Activated CD8-positive, alpha-beta T cell treated with anti-CD3 and anti-CD28 coated beads for 36 hours (primary cell): ENCODE measurements at regions not wholly inside any gene's neighbourhood (a gene's known extent, or its start where the extent isn't known, plus 50 kb on each side); places are given as distances from the start of the nearest gene placed in this dataset.

Experiments
- ATAC-seq: fragments of 200-7000 bp; cut with Tn5 transposase; one replicate; pipeline ENCODE4 v1.10.0; 2021; ENCODE audit warnings: mild to moderate bottlenecking, moderate library complexity
- CTCF ChIA-PET: fragments of 350-600 bp; sonication (Branson Sonifier 250); formaldehyde crosslinking; loops from one replicate; lab custom pipeline; 2021; ENCODE audit warnings: antibody characterized with exemption; lab: Charles Lee
- POLR2A ChIA-PET: fragments of 350-600 bp; sonication (Branson Sonifier 250); formaldehyde crosslinking; loops from one replicate; lab custom pipeline; 2021; ENCODE audit warnings: antibody characterized with exemption; lab: Charles Lee
- DNase-seq: peaks from one replicate; pipeline ENCODE4 v3.0.0-alpha.2; 2020
- H3K27ac Mint-ChIP-seq: one replicate; pipeline ENCODE4 v1.8.0; 2021; ENCODE audit warnings: mild to moderate bottlenecking, mixed read lengths
- H3K27me3 Mint-ChIP-seq: one replicate; pipeline ENCODE4 v1.8.0; 2021; ENCODE audit warnings: mixed read lengths
- H3K36me3 Mint-ChIP-seq: one replicate; pipeline ENCODE4 v1.8.0; 2021; ENCODE audit warnings: low read depth, mixed read lengths
- H3K4me1 Mint-ChIP-seq: one replicate; pipeline ENCODE4 v1.8.0; 2021; ENCODE audit warnings: low read depth, mixed read lengths
- H3K4me3 Mint-ChIP-seq: one replicate; pipeline ENCODE4 v1.8.0; 2021; ENCODE audit warnings: mild to moderate bottlenecking, moderate library complexity, mixed read lengths
- H3K9me3 Mint-ChIP-seq: one replicate; pipeline ENCODE4 v1.8.0; 2021; ENCODE audit warnings: mixed read lengths
- intact Hi-C: fragments of 100-400 bp; cut with micrococcal nuclease; formaldehyde crosslinking; loops from one replicate; pipeline ENCODE4 v1.10.0; 2022
- TF ChIP-seq, protein P1 (sequence below): fragments of 200-600 bp; IDR thresholded peaks from one replicate; pipeline ENCODE4 v1.8.0; 2022; ENCODE audit warnings: antibody characterized with exemption, mild to moderate bottlenecking

DNA sequence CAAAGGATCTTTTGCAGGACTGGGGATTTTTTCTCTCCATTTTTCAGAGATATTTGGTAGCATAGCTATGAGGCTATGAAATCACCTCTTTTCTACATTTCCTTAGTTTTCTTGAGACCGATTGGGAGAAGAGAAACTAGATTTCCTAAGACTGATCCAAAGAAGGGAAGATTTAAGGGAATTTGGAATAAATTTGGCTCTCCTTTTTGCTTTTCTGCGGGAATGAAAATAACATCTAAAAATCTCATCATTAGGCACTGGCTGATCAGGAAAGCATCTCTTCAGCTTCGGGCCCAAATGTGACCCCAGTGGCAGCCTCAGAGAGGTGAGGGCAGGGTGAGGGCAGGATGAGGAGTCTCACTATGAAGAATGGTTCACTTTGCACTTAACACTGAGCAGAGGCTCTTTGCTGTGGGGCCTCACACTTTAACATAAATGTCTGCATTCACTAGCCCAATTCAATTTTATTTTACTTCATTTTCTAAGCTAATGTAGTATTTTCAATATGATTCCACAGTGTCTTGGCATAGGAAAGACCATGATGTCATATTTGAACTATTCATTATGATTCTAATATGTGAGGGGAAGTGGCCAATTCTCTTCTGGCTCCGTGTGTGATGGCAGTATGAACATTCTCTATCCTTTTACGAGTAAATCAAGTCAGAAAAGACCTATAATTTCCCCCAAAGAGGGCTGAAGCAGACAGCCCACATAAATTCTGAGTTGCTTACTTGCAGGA lies 193.2 kb downstream of the MEX3B start:
- no peak for ATAC-seq
- no peak for DNase-seq
- Mint-ChIP-seq H3K4me1 (no peaks in the 10 kb centered on the region), H3K9me3 (no peaks in the 10 kb centered on the region), H3K27me3 (peaks cover 1% of the 10 kb centered on the region), H3K4me3 (no peak overlapping the region), H3K27ac (no peak overlapping the region), H3K36me3 (no peaks in the 10 kb centered on the region)
- intact Hi-C loops, result no loop called here
- TF ChIP-seq, protein P1, sequence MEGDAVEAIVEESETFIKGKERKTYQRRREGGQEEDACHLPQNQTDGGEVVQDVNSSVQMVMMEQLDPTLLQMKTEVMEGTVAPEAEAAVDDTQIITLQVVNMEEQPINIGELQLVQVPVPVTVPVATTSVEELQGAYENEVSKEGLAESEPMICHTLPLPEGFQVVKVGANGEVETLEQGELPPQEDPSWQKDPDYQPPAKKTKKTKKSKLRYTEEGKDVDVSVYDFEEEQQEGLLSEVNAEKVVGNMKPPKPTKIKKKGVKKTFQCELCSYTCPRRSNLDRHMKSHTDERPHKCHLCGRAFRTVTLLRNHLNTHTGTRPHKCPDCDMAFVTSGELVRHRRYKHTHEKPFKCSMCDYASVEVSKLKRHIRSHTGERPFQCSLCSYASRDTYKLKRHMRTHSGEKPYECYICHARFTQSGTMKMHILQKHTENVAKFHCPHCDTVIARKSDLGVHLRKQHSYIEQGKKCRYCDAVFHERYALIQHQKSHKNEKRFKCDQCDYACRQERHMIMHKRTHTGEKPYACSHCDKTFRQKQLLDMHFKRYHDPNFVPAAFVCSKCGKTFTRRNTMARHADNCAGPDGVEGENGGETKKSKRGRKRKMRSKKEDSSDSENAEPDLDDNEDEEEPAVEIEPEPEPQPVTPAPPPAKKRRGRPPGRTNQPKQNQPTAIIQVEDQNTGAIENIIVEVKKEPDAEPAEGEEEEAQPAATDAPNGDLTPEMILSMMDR, result no peak
- POLR2A ChIA-PET, result no interaction called here
- CTCF ChIA-PET, result no interaction called here

DNA sequence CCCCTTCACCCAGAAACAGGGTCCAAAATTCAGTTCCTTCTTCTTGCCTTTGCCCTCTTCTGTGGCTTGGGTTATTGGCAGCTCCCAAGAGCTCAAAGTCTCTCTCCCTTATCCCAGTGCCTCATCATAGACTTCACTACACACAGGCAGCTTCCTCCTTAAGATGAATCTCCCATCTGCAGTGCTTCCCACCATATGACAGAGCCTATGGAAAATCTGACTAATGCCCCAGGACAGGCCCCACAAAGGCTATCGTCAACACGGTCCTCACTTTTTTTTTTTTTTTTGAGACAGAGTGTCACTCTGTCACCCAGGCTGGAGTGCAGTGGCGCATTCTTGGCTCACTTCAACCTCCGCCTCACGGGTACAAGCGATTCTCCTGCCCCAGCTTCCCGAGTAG lies 194.1 kb downstream of the MEX3B start:
- TF ChIP-seq, protein P1, result no peak
- Mint-ChIP-seq H3K4me3 (no peak overlapping the region), H3K27me3 (peaks cover 1% of the 10 kb centered on the region), H3K36me3 (no peaks in the 10 kb centered on the region), H3K9me3 (no peaks in the 10 kb centered on the region), H3K4me1 (no peaks in the 10 kb centered on the region), H3K27ac (no peak overlapping the region)
- DNase-seq (no peak), ATAC-seq (no peak)
- ChIA-PET CTCF (no interaction called here), POLR2A (no interaction called here)
- intact Hi-C loops, result no loop called here

DNA sequence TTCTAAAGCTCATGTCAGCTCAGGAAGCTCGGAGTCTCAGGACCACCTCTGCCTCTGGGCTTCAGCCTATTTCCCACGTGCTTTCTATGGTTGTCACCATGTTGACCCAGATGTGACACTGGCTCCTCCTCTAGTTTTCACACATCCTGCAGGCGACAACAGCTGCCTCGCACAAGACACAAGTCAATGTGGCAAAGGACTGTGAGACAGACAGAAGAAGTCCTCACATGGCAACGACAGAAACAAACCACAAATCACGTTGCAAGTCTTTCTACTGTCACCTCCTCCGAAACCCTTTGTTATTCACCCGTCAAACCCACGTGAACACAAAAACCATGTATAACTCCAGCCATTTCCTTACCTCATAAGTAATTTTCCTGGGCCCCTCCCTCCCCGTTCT lies 194.5 kb downstream of the MEX3B start:
- intact Hi-C loops, result no loop called here
- no peak overlapping the region for H3K4me3 Mint-ChIP-seq

DNA sequence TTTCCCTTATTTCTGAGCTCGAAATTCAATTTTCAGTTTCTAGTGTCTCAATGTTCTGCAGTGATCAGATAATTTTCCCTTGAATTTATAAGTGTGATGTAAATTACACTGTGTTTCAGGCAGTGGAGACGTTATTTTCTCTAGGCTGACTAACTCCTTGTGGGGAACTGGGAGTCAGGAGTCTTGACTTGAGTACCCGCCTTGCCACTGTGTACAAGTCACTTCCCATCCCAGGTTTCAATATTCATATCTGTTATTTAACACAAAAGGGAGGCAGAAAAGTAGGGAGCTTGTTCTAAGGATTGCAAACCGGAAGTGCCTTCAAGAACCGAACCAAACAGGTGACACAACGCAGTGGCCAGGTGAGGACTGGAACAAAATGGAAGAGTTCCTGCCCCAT lies 196.5 kb downstream of the MEX3B start:
- ATAC-seq, result no peak
- no peaks in the 10 kb centered on the region for H3K36me3 Mint-ChIP-seq
- DNase-seq, result no peak
- H3K27ac Mint-ChIP-seq, result no peak overlapping the region
- CTCF ChIA-PET, result interaction anchor here (1.2 kb wide), 1 partner anchor 583 kb away, joined by 3 read pairs; no protein-coding TSS in a partner anchor
- TF ChIP-seq, protein P1, result no peak
- H3K27me3 Mint-ChIP-seq, result peaks cover 1% of the 10 kb centered on the region
- no peaks in the 10 kb centered on the region for H3K4me1 Mint-ChIP-seq
- H3K4me3 Mint-ChIP-seq, result no peak overlapping the region
- POLR2A ChIA-PET, result no interaction called here
- intact Hi-C loops, result no loop called here
- no peaks in the 10 kb centered on the region for H3K9me3 Mint-ChIP-seq

More for the DNA sequence above, 194.5 kb downstream of the MEX3B start:
- DNase-seq (no peak), ATAC-seq (no peak)
- TF ChIP-seq, protein P1, result no peak
- Mint-ChIP-seq H3K9me3 (no peaks in the 10 kb centered on the region), H3K27me3 (peaks cover 1% of the 10 kb centered on the region), H3K36me3 (no peaks in the 10 kb centered on the region), H3K4me1 (no peaks in the 10 kb centered on the region), H3K27ac (no peak overlapping the region)
- ChIA-PET POLR2A (no interaction called here), CTCF (no interaction called here)

DNA sequence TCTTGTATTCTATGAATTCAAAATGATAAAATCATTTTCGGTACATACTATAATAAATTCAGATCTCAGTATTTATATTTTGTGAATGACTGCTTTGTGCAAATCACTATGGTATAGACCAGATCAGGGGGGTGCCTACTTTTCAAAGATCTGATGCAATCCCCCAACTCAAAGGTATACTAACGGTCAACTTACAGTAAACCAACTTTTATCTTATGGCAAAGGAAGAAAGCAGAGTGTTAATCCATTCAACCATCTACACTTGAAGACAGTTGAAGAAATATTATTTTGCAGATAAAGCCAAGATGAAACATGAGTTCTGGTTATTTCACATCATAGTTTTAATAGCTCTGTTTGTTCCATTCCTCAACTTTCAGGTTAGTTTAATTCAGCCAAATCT lies 197.1 kb downstream of the MEX3B start:
- no peak for DNase-seq
- no peak for ATAC-seq
- CTCF ChIA-PET, result interaction anchor here (1.2 kb wide), 1 partner anchor 583 kb away, joined by 3 read pairs; no protein-coding TSS in a partner anchor
- POLR2A ChIA-PET, result no interaction called here
- intact Hi-C loops, result no loop called here
- Mint-ChIP-seq H3K27ac (no peak overlapping the region), H3K4me3 (no peak overlapping the region), H3K36me3 (no peaks in the 10 kb centered on the region), H3K4me1 (no peaks in the 10 kb centered on the region), H3K9me3 (no peaks in the 10 kb centered on the region), H3K27me3 (peaks cover 1% of the 10 kb centered on the region)
- TF ChIP-seq, protein P1, result no peak
